ENCODE measurements at regions not wholly inside any gene's neighbourhood (a gene's known extent, or its start where the extent isn't known, plus 50 kb on each side); places are given as distances from the start of the nearest gene placed in this dataset.

- ATAC-seq (ENCODE audit: insufficient read depth, low FRiP score), result no peak
- H3K36me3 ChIP-seq (ENCODE audit: control insufficient read depth in 4 of 4, insufficient read depth in 4 of 4, low read length in 4 of 4), result no peaks in the 10 kb centered on the region
- H3K4me3 ChIP-seq, result no peak overlapping the region
- H3K9ac ChIP-seq (ENCODE audit: insufficient read depth in 1 of 2, low read length in 2 of 2), result no peak overlapping the region
- H3K4me1 ChIP-seq (ENCODE audit: control insufficient read depth in 5 of 5, insufficient read depth in 5 of 5, low read length in 5 of 5), result no peaks in the 10 kb centered on the region
- peaks cover 0 to 5% (median 0%) of the 10 kb centered on the region in 3 donors for H3K27me3 ChIP-seq (ENCODE audit: control insufficient read depth in 3 of 3, insufficient read depth in 3 of 3, low read length in 2 of 3)
- no peak for DNase-seq
- no peak for TF ChIP-seq CTCF (IDR thresholded peaks at IDR 0.05; ENCODE audit: control extremely low read depth, extremely low read depth)
- no peaks in the 10 kb centered on the region for H3K9me3 ChIP-seq (ENCODE audit: control insufficient read depth in 4 of 4, insufficient read depth in 3 of 4, low read length in 3 of 4)
- no peak overlapping the region for H3K27ac ChIP-seq (ENCODE audit: low read depth in 1 of 2, low read length in 1 of 2)
- 16 to 38% methylated on average over 1 of the region's 1 CpG for WGBS, 2 donors
These were observed 66.6 kb upstream of the SOX4 start for GRCh38 chr6:21526974-21527373.

DNA sequence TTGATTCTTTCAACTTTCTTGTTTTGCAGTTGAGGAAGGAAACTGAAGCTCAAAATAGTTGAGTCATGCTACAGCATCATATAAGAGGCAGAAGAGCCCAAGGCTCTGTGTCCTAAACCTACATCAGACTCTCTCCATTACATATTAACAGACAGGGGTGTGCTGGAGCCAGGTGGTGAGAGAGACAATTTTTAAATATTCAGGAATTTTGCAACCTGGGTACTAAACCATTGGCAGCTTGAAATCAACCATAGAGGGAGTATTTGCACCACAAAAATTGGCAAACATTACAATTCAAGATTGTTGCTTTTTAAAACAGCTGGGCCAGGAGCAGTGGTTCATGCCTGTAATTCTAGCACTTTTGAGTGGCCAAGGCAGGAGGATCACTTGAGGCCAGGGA, 65.8 kb upstream of the SOX4 start:
- ATAC-seq (ENCODE audit: insufficient read depth, low FRiP score), result no peak
- Histone ChIP-seq H3K4me1 (ENCODE audit: control insufficient read depth in 5 of 5, insufficient read depth in 5 of 5, low read length in 5 of 5) (no peaks in the 10 kb centered on the region), H3K4me3 (no peak overlapping the region), H3K9ac (ENCODE audit: insufficient read depth in 1 of 2, low read length in 2 of 2) (no peak overlapping the region), H3K27ac (ENCODE audit: low read depth in 1 of 2, low read length in 1 of 2) (no peak overlapping the region), H3K36me3 (ENCODE audit: control insufficient read depth in 4 of 4, insufficient read depth in 4 of 4, low read length in 4 of 4) (no peaks in the 10 kb centered on the region), H3K9me3 (ENCODE audit: control insufficient read depth in 4 of 4, insufficient read depth in 3 of 4, low read length in 3 of 4) (no peaks in the 10 kb centered on the region), H3K27me3 (ENCODE audit: control insufficient read depth in 3 of 3, insufficient read depth in 3 of 3, low read length in 2 of 3) (peaks cover 0 to 4% (median 0%) of the 10 kb centered on the region in 3 donors)
- no peak for TF ChIP-seq CTCF (IDR thresholded peaks at IDR 0.05; ENCODE audit: control extremely low read depth, extremely low read depth)
- DNase-seq, result no peak

GRCh38 chr6:21529431-21529830, 64.1 kb upstream of the SOX4 start:
- WGBS, 2 donors, result 89 to 92% methylated on average over 5 of the region's 5 CpGs
- DNase-seq, result no peak

More at GRCh38 chr6:21529431-21529830, 64.1 kb upstream of the SOX4 start:
- no peaks in the 10 kb centered on the region for H3K9me3 ChIP-seq (ENCODE audit: control insufficient read depth in 4 of 4, insufficient read depth in 3 of 4, low read length in 3 of 4)
- no peaks in the 10 kb centered on the region for H3K36me3 ChIP-seq (ENCODE audit: control insufficient read depth in 4 of 4, insufficient read depth in 4 of 4, low read length in 4 of 4)
- H3K27ac ChIP-seq (ENCODE audit: low read depth in 1 of 2, low read length in 1 of 2), result no peak overlapping the region
- no peak for TF ChIP-seq CTCF (IDR thresholded peaks at IDR 0.05; ENCODE audit: control extremely low read depth, extremely low read depth)
- H3K9ac ChIP-seq (ENCODE audit: insufficient read depth in 1 of 2, low read length in 2 of 2), result no peak overlapping the region
- ATAC-seq (ENCODE audit: insufficient read depth, low FRiP score), result no peak
- no peaks in the 10 kb centered on the region for H3K4me1 ChIP-seq (ENCODE audit: control insufficient read depth in 5 of 5, insufficient read depth in 5 of 5, low read length in 5 of 5)
- H3K4me3 ChIP-seq, result no peak overlapping the region
- H3K27me3 ChIP-seq (ENCODE audit: control insufficient read depth in 3 of 3, insufficient read depth in 3 of 3, low read length in 2 of 3), result no peaks in the 10 kb centered on the region

Measured in lung (tissue), 11 donors.